HEK293T (cell line): ENCODE measurements at regions not wholly inside any gene's neighbourhood (a gene's known extent, or its start where the extent isn't known, plus 50 kb on each side); places are given as distances from the start of the nearest gene placed in this dataset.

ENCODE experiments used
- CTCF ChIA-PET: fragments of 350-600 bp; formaldehyde crosslinking; extraction: SDS; loops from one replicate; lab custom pipeline; 2021; ENCODE audit warnings: antibody characterized with exemption, inconsistent platforms; lab: Yijun Ruan, JAX
- POLR2A ChIA-PET: fragments of 350-600 bp; formaldehyde crosslinking; extraction: SDS; loops from one replicate; lab custom pipeline; 2020; ENCODE audit warnings: antibody characterized with exemption, inconsistent platforms; lab: Yijun Ruan, JAX
- DNase-seq: peaks from one replicate; pipeline ENCODE4 v3.0.0; 2012; ENCODE audit warnings: mixed read lengths; ENCODE audit errors: extremely low spot score
- ARNT ChIP-seq: fragments of 450-650 bp; IDR thresholded peaks from 2 replicates; pipeline ENCODE4 v1.6.1; 2017; ENCODE audit warnings: mild to moderate bottlenecking
- BHLHE40 ChIP-seq: fragments of 450-650 bp; IDR thresholded peaks from 2 replicates; pipeline ENCODE4 v1.6.1; 2016; ENCODE audit warnings: mild to moderate bottlenecking, moderate library complexity, borderline replicate concordance
- CTBP1 ChIP-seq: fragments of 450-650 bp; IDR thresholded peaks from 2 replicates; pipeline ENCODE4 v1.6.1; 2016; ENCODE audit warnings: borderline replicate concordance
- ELF4 ChIP-seq: fragments of 450-650 bp; IDR thresholded peaks from 2 replicates; pipeline ENCODE4 v1.6.1; 2017; ENCODE audit warnings: antibody characterized with exemption
- FOXA1 ChIP-seq: fragments of 450-650 bp; IDR thresholded peaks from 2 replicates; pipeline ENCODE4 v1.6.1; 2016; ENCODE audit warnings: mild to moderate bottlenecking
- FOXK2 ChIP-seq: fragments of 450-650 bp; IDR thresholded peaks from 2 replicates; pipeline ENCODE4 v1.6.1; 2016; ENCODE audit warnings: mild to moderate bottlenecking
- FOXM1 ChIP-seq: fragments of 450-650 bp; IDR thresholded peaks from 2 replicates; pipeline ENCODE4 v1.6.1; 2017; ENCODE audit warnings: mild to moderate bottlenecking, borderline replicate concordance
- HDGF ChIP-seq: fragments of 450-650 bp; IDR thresholded peaks from 2 replicates; pipeline ENCODE4 v1.6.1; 2017; ENCODE audit warnings: antibody characterized with exemption, borderline replicate concordance
- L3MBTL2 ChIP-seq: fragments of 450-650 bp; conservative IDR thresholded peaks from 2 replicates; pipeline ENCODE4 v1.6.1; 2016; ENCODE audit warnings: mild to moderate bottlenecking
- LEF1 ChIP-seq: fragments of 450-650 bp; IDR thresholded peaks from 2 replicates; pipeline ENCODE4 v1.6.1; 2017; ENCODE audit warnings: mild to moderate bottlenecking, borderline replicate concordance
- NFRKB ChIP-seq: fragments of 450-650 bp; IDR thresholded peaks from 2 replicates; pipeline ENCODE4 v1.6.1; 2016; ENCODE audit warnings: mild to moderate bottlenecking, moderate library complexity
- PKNOX1 ChIP-seq: fragments of 450-650 bp; IDR thresholded peaks from 2 replicates; pipeline ENCODE4 v1.6.1; 2016
- SP1 ChIP-seq: fragments of 450-650 bp; IDR thresholded peaks from 2 replicates; pipeline ENCODE4 v1.6.1; 2017
- SUZ12 ChIP-seq: fragments of 450-650 bp; IDR thresholded peaks from 2 replicates; pipeline ENCODE4 v1.6.1; 2016; ENCODE audit warnings: mild to moderate bottlenecking
- TARDBP ChIP-seq: fragments of 450-650 bp; IDR thresholded peaks from 2 replicates; pipeline ENCODE4 v1.6.1; 2016
- ZNF384 ChIP-seq: fragments of 450-650 bp; IDR thresholded peaks from 2 replicates; pipeline ENCODE4 v1.6.1; 2016

GRCh38 chr11:95507794-95508193, 276.8 kb upstream of the SESN3 start:
- TF ChIP-seq ZNF384 (no peak), BHLHE40 (no peak), ELF4 (no peak)
- CTCF ChIA-PET, result interaction anchor here (0.6 to 1.9 kb wide), 3 partner anchors 9 to 130 kb away, joined by 4 to 5 read pairs (median 5); no protein-coding TSS in a partner anchor
- POLR2A ChIA-PET, result interaction anchor here (0.9 kb wide), 1 partner anchor 282 kb away, joined by 3 read pairs; the partner anchor contains the start of gene FAM76B
- DNase-seq, result no peak

- CTCF ChIA-PET, result interaction anchor here (0.5 to 1.9 kb wide), 2 partner anchors 10 to 29 kb away, joined by 3 to 5 read pairs; no protein-coding TSS in a partner anchor
- no peak for DNase-seq
- no peak for TF ChIP-seq PKNOX1
- no peak for TF ChIP-seq SP1
- no peak for TF ChIP-seq LEF1
- TF ChIP-seq ELF4, result no peak
- TF ChIP-seq SUZ12, result no peak
- no peak for TF ChIP-seq CTBP1
- TF ChIP-seq L3MBTL2, result no peak
- no peak for TF ChIP-seq BHLHE40
- no peak for TF ChIP-seq FOXK2
- TF ChIP-seq TARDBP, result no peak
- no peak for TF ChIP-seq ARNT
- no peak for TF ChIP-seq HDGF
- no peak for TF ChIP-seq ZNF384
- TF ChIP-seq NFRKB, result no peak
- no peak for TF ChIP-seq FOXA1
- no peak for TF ChIP-seq FOXM1
- POLR2A ChIA-PET, result no interaction called here
Observed at GRCh38 chr11:95506777-95507176, 275.8 kb upstream of the SESN3 start.

GRCh38 chr11:95505927-95506426, 275.0 kb upstream of the SESN3 start:
- DNase-seq, result no peak
- no peak for TF ChIP-seq SUZ12
- TF ChIP-seq ZNF384, result no peak
- TF ChIP-seq FOXM1, result no peak
- TF ChIP-seq BHLHE40, result no peak
- TF ChIP-seq NFRKB, result no peak
- TF ChIP-seq L3MBTL2, result no peak
- no peak for TF ChIP-seq TARDBP
- TF ChIP-seq PKNOX1, result no peak
- TF ChIP-seq SP1, result no peak
- TF ChIP-seq ARNT, result no peak
- no peak for TF ChIP-seq HDGF
- CTCF ChIA-PET, result interaction anchor here (0.6 kb wide), 1 partner anchor 338 kb away, joined by 6 read pairs; no protein-coding TSS in a partner anchor
- POLR2A ChIA-PET, result no interaction called here

GRCh38 chr11:95503047-95503446, 272.0 kb upstream of the SESN3 start:
- ChIA-PET POLR2A (no interaction called here), CTCF (no interaction called here)
- TF ChIP-seq TARDBP (no peak), FOXA1 (no peak), FOXM1 (no peak), ELF4 (no peak), NFRKB (no peak), PKNOX1 (no peak), CTBP1 (no peak), FOXK2 (no peak), LEF1 (no peak), L3MBTL2 (no peak), HDGF (no peak), ZNF384 (no peak), SUZ12 (no peak), BHLHE40 (no peak), SP1 (no peak), ARNT (no peak)
- DNase-seq, result no peak

- ChIA-PET POLR2A (interaction anchor here (0.8 kb wide), 1 partner anchor 11 kb away, joined by 4 read pairs; no protein-coding TSS in a partner anchor), CTCF (interaction anchor here (1.1 to 1.2 kb wide), 2 partner anchors 16 to 249 kb away, joined by 3 read pairs; no protein-coding TSS in a partner anchor)
- no peak for DNase-seq
- TF ChIP-seq CTBP1 (no peak), L3MBTL2 (no peak), FOXM1 (no peak), LEF1 (no peak), HDGF (no peak), SUZ12 (no peak), FOXK2 (no peak), PKNOX1 (no peak), NFRKB (no peak), ARNT (no peak), ELF4 (no peak), TARDBP (no peak), ZNF384 (no peak), BHLHE40 (no peak)
Observed at GRCh38 chr11:95502522-95502921, 271.5 kb upstream of the SESN3 start.
